WI38 (cell line): ENCODE measurements at regions not wholly inside any gene's neighbourhood (a gene's known extent, or its start where the extent isn't known, plus 50 kb on each side); places are given as distances from the start of the nearest gene placed in this dataset.

Experiments
- H3K4me3 ChIP-seq: 2 replicates; pipeline ENCODE4 v1.5.1; 2011; ENCODE audit warnings: low read depth, mild to moderate bottlenecking, control low read depth, low read length
- CTCF ChIP-seq: IDR thresholded peaks from 2 replicates; pipeline ENCODE4 v1.5.1; 2012; ENCODE audit warnings: low read depth, mild to moderate bottlenecking, control low read depth, low read length

GRCh38 chr1:208766832-208767231 is 522.6 kb upstream of the PLXNA2 start:
- no peak for TF ChIP-seq CTCF
- no peak overlapping the region for H3K4me3 ChIP-seq

DNA sequence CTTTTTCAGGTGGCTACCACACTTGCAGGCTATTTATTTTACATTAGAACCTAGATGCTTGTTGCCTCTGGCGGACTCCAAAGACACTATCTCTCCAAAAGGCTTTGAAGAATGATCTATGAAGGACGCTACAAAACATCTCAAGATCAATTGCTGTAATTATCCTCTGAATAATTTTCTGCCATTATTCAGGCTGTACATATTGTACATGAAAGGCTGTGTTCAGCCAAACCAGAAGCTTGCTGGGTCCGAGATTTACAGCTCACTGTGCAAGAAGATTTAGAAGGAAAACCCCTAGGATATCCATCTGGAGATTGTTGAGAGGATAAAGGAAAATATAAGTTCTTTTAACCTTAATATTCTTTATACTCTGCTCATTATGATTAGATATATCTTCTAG is 523.6 kb upstream of the PLXNA2 start:
- H3K4me3 ChIP-seq, result no peak overlapping the region
- no peak for TF ChIP-seq CTCF

- no peak overlapping the region for H3K4me3 ChIP-seq
- TF ChIP-seq CTCF, result no peak
Measured at GRCh38 chr1:208772891-208773290, 528.7 kb upstream of the PLXNA2 start.

DNA sequence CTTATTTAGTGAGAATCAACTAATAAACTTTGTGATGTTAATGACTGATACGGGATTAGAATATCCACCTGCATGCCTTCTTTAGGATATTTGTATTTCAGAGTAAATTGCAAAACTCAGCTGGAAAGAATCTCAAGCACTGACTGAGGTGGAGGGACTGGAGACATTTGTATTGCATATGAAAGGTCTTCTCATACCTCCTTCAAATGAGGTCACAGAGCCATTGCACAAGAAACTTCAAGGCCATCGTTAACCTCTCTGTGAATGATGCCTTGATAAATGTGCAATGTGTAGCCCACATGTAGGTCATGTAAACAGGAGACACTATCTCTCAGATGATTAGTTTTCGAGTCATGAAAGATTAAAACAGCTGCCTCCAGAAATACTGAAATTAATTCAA is 531.7 kb upstream of the PLXNA2 start:
- no peak for TF ChIP-seq CTCF
- no peak overlapping the region for H3K4me3 ChIP-seq

GRCh38 chr1:208778417-208778816 is 534.2 kb upstream of the PLXNA2 start:
- H3K4me3 ChIP-seq, result no peak overlapping the region
- no peak for TF ChIP-seq CTCF

GRCh38 chr1:208781391-208782045 is 537.3 kb upstream of the PLXNA2 start:
- TF ChIP-seq CTCF, result no peak
- H3K4me3 ChIP-seq, result no peak overlapping the region

DNA sequence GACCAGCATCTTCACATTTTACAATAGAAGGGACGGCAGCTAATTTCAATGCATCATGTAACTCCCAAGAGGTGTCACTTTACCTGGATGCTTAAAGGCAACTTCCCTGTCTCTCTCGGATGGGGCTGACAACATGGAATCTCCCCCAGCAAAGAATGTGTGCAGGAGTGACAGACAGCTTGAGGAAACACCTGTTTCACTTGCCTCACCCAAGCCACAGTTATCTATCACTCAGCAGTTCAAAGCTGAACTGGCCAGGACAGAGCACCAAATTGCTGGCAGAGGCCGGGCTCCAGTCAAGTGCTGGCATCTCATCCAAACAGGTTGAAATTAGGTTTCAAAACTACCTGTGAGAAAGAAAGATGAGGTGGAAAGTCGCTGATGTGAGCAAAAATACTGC is 538.0 kb upstream of the PLXNA2 start:
- TF ChIP-seq CTCF, result no peak
- no peak overlapping the region for H3K4me3 ChIP-seq
